Caco-2 (cell line): ENCODE measurements at regions not wholly inside any gene's neighbourhood (a gene's known extent, or its start where the extent isn't known, plus 50 kb on each side); places are given as distances from the start of the nearest gene placed in this dataset.

ENCODE experiments used
- BruUV-seq: library from RNA; stranded (reverse); fragments of 400-500 nt; replicated peaks from 2 replicates; lab custom pipeline; 2021; lab: Mats Ljungman, UMichigan
- CTCF ChIA-PET: fragments of 300-600 bp; sonication (Branson Sonifier 250); formaldehyde crosslinking; loops from one replicate; lab custom pipeline; 2022; ENCODE audit warnings: antibody characterized with exemption; lab: Charles Lee
- POLR2A ChIA-PET: fragments of 300-600 bp; sonication (Branson Sonifier 250); formaldehyde crosslinking; loops from one replicate; lab custom pipeline; 2022; ENCODE audit warnings: antibody characterized with exemption; lab: Charles Lee
- DNase-seq, 2 experiments: peaks; one replicate each; pipeline versions ENCODE4 v3.0.0 to v3.0.0-alpha.2; 2020 to 2022
- H3K27me3 ChIP-seq: replicated peaks from 2 replicates; pipeline ENCODE4 v1.6.0; 2011; ENCODE audit warnings: low read length; ENCODE audit not compliant: control insufficient read depth, insufficient read depth
- H3K36me3 ChIP-seq: 2 replicates; pipeline ENCODE4 v1.5.1; 2011; ENCODE audit warnings: low read length; ENCODE audit not compliant: control insufficient read depth, insufficient read depth
- H3K4me1 ChIP-seq: fragments of 250-450 bp; sonication (Bioruptor Pico); 2 replicates; pipeline ENCODE4 v1.5.1; 2020; ENCODE audit warnings: mild to moderate bottlenecking
- H3K4me3 ChIP-seq: 2 replicates; pipeline ENCODE4 v1.5.1; 2011; ENCODE audit warnings: low read depth, mild to moderate bottlenecking, control low read depth, low read length
- H3K9me3 ChIP-seq: fragments of 250-450 bp; sonication (Bioruptor Pico); 2 replicates; pipeline ENCODE4 v1.5.1; 2020; ENCODE audit warnings: mild to moderate bottlenecking, moderate library complexity
- H3K27ac Mint-ChIP-seq: one replicate; pipeline ENCODE4 v1.8.0; 2022; ENCODE audit warnings: mixed read lengths; ENCODE audit not compliant: unreplicated experiment
- H3K27me3 Mint-ChIP-seq: one replicate; pipeline ENCODE4 v1.8.0; 2022; ENCODE audit warnings: mixed read lengths; ENCODE audit not compliant: insufficient read depth, unreplicated experiment
- H3K36me3 Mint-ChIP-seq: one replicate; pipeline ENCODE4 v1.8.0; 2022; ENCODE audit warnings: mild to moderate bottlenecking, mixed read lengths; ENCODE audit not compliant: insufficient read depth, unreplicated experiment
- H3K4me1 Mint-ChIP-seq: one replicate; pipeline ENCODE4 v1.8.0; 2022; ENCODE audit warnings: low read depth, mixed read lengths; ENCODE audit not compliant: unreplicated experiment
- H3K4me3 Mint-ChIP-seq: one replicate; pipeline ENCODE4 v1.8.0; 2022; ENCODE audit warnings: mild to moderate bottlenecking, moderate library complexity, mixed read lengths; ENCODE audit not compliant: unreplicated experiment
- H3K9me3 Mint-ChIP-seq: one replicate; pipeline ENCODE4 v1.8.0; 2022; ENCODE audit warnings: mixed read lengths; ENCODE audit not compliant: unreplicated experiment
- CTCF ChIP-seq, 2 experiments: fragments of 200-600 bp in 1 of 2; IDR thresholded peaks; 1 replicate in 1 of 2; 2 replicates in 1 of 2; pipeline versions ENCODE4 v1.5.1 to v1.8.0; 2011 to 2022; ENCODE audit warnings: antibody characterized with exemption in 1 of 2, control low read depth in 1 of 2, inconsistent platforms in 1 of 2, low read depth in 1 of 2, low read length in 1 of 2, mild to moderate bottlenecking in 1 of 2, moderate library complexity in 1 of 2; ENCODE audit not compliant: insufficient read depth in 1 of 2, severe bottlenecking in 1 of 2, unreplicated experiment in 1 of 2
- intact Hi-C: fragments of 100-400 bp; cut with micrococcal nuclease; formaldehyde crosslinking; loops from one replicate; pipeline ENCODE4 v1.10.0; 2022; ENCODE audit not compliant: unreplicated experiment

- peaks cover 7% of the 10 kb centered on the region for H3K9me3 Mint-ChIP-seq
- intact Hi-C loops, result no loop called here
- Histone ChIP-seq H3K9me3 (no peaks in the 10 kb centered on the region), H3K27me3 (no peaks in the 10 kb centered on the region), H3K36me3 (no peaks in the 10 kb centered on the region), H3K4me1 (no peaks in the 10 kb centered on the region), H3K4me3 (no peak overlapping the region)
- H3K4me1 Mint-ChIP-seq, result no peaks in the 10 kb centered on the region
- no peaks in the 10 kb centered on the region for H3K36me3 Mint-ChIP-seq
- no peak for DNase-seq
- CTCF ChIA-PET, result no interaction called here
- TF ChIP-seq CTCF (IDR thresholded peaks at IDR 0.05; ENCODE audit: insufficient read depth in 1 of 2, low read depth in 1 of 2, low read length in 1 of 2, severe bottlenecking in 1 of 2, unreplicated experiment in 1 of 2), result no peak
- POLR2A ChIA-PET, result no interaction called here
- H3K4me3 Mint-ChIP-seq, result no peak overlapping the region
- H3K27me3 Mint-ChIP-seq, result peaks cover 4% of the 10 kb centered on the region
- no peak overlapping the region for H3K27ac Mint-ChIP-seq
- BruUV-seq, result no TSS peak
These were observed 582.1 kb upstream of the DPP6 start for GRCh38 chr7:153470004-153470671.

DNA sequence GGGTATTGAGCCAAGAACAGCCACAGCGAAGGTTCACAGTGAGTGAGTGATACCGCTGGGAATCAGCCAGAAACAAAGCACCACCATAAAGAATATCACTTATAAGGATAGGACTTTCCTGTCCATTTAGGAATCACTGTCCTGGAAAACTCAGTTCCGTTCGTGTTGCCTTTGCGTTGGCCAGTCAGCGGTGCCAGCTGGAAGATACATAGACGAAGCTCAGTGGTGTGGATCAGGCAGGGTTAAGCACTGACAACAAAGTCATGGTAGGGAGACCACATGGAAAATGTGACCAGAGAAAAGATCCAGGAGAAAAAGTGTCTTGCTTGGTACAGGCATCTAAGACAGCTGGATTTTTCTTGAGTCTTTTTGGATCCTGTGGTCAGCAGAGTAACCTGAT, 579.7 kb upstream of the DPP6 start:
- Histone ChIP-seq H3K4me3 (no peak overlapping the region), H3K27me3 (no peaks in the 10 kb centered on the region), H3K9me3 (no peaks in the 10 kb centered on the region), H3K4me1 (no peaks in the 10 kb centered on the region), H3K36me3 (no peaks in the 10 kb centered on the region)
- ChIA-PET POLR2A (no interaction called here), CTCF (no interaction called here)
- intact Hi-C loops, result no loop called here
- no peak overlapping the region for H3K27ac Mint-ChIP-seq
- H3K9me3 Mint-ChIP-seq, result no peaks in the 10 kb centered on the region
- H3K4me3 Mint-ChIP-seq, result no peak overlapping the region
- H3K4me1 Mint-ChIP-seq, result no peaks in the 10 kb centered on the region
- DNase-seq, result no peak
- peaks cover 4% of the 10 kb centered on the region for H3K27me3 Mint-ChIP-seq
- no peaks in the 10 kb centered on the region for H3K36me3 Mint-ChIP-seq
- BruUV-seq, result no TSS peak
- TF ChIP-seq CTCF (IDR thresholded peaks at IDR 0.05; ENCODE audit: insufficient read depth in 1 of 2, low read depth in 1 of 2, low read length in 1 of 2, severe bottlenecking in 1 of 2, unreplicated experiment in 1 of 2), result no peak

DNA sequence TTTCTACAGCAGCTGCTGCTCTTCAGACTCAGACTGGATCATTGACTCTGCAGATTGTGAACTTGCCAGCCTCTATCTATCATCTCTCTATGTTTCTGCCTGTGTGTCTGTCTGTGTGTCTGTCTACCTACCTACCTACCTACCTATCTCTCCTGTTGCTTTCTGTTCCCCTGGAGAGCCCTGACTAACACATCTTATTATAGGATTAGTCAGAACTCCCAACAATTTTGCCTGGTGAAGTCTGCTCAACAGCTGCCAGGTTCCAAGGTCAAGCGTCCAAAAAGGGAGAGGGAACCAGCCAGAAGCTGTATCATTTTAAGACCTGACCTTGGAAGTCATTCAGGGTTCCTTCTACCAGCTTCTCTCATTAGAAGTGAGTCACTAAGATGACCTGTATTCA, 579.0 kb upstream of the DPP6 start:
- peaks cover 4% of the 10 kb centered on the region for H3K27me3 Mint-ChIP-seq
- no peaks in the 10 kb centered on the region for H3K9me3 Mint-ChIP-seq
- no peaks in the 10 kb centered on the region for H3K4me1 Mint-ChIP-seq
- no peak for TF ChIP-seq CTCF (IDR thresholded peaks at IDR 0.05; ENCODE audit: insufficient read depth in 1 of 2, low read depth in 1 of 2, low read length in 1 of 2, severe bottlenecking in 1 of 2, unreplicated experiment in 1 of 2)
- H3K36me3 Mint-ChIP-seq, result no peaks in the 10 kb centered on the region
- intact Hi-C loops, result no loop called here
- no peak for DNase-seq
- CTCF ChIA-PET, result no interaction called here
- H3K27ac Mint-ChIP-seq, result no peak overlapping the region
- Histone ChIP-seq H3K27me3 (no peaks in the 10 kb centered on the region), H3K36me3 (no peaks in the 10 kb centered on the region), H3K4me1 (no peaks in the 10 kb centered on the region), H3K4me3 (no peak overlapping the region), H3K9me3 (no peaks in the 10 kb centered on the region)
- no peak overlapping the region for H3K4me3 Mint-ChIP-seq
- BruUV-seq, result no TSS peak
- POLR2A ChIA-PET, result no interaction called here
